Adrenal gland (tissue), 9 donors: ENCODE measurements at regions not wholly inside any gene's neighbourhood (a gene's known extent, or its start where the extent isn't known, plus 50 kb on each side); places are given as distances from the start of the nearest gene placed in this dataset.

ENCODE experiments used
- DNase-seq, 7 donors: peaks; one replicate each; pipeline ENCODE4 v3.0.0-alpha.2; 2019 to 2020
- H3K27ac ChIP-seq, 5 donors: fragments of 200-600 bp; sonication (generic) in 4 of 5; 1 replicate in 3 of 5; 2 replicates in 2 of 5; pipeline versions ENCODE4 v1.5.1 to v1.8.0; 2016 to 2020; ENCODE audit warnings: mild to moderate bottlenecking in 1 of 5
- H3K27me3 ChIP-seq: fragments of 200-600 bp; 2 replicates; pipeline ENCODE4 v1.8.0; 2021
- H3K36me3 ChIP-seq, 2 donors: fragments of 200-600 bp; replicated peaks in 1 of 2; 1 replicate in 1 of 2; 2 replicates in 1 of 2; pipeline versions ENCODE4 v1.5.1 to v1.8.0; 2018 to 2022
- H3K4me1 ChIP-seq, 2 donors: fragments of 200-600 bp; replicated peaks in 1 of 2; 1 replicate in 1 of 2; 2 replicates in 1 of 2; pipeline versions ENCODE4 v1.5.1 to v1.8.0; 2018 to 2021
- H3K4me3 ChIP-seq, 4 donors: fragments of 200-600 bp; sonication (generic) in 3 of 4; one replicate each; pipeline ENCODE4 v1.5.1; 2016 to 2018
- H3K9me3 ChIP-seq, 3 donors: fragments of 200-600 bp; sonication (generic) in 1 of 3; replicated peaks in 1 of 3; 1 replicate in 2 of 3; 2 replicates in 1 of 3; pipeline versions ENCODE4 v1.5.1 to v1.8.0; 2016 to 2021
- CTCF ChIP-seq, 6 experiments: fragments of 450-650 bp in 4 of 6; fragments of 200-600 bp in 2 of 6; sonication (generic) in 1 of 6; IDR thresholded peaks; 1 replicate in 5 of 6; 2 replicates in 1 of 6; pipeline versions ENCODE4 v1.5.1 to v1.8.0; 2016 to 2021; ENCODE audit warnings: antibody characterized with exemption in 6 of 6, mild to moderate bottlenecking in 2 of 6, moderate library complexity in 1 of 6
- POLR2A ChIP-seq, 2 donors: fragments of 450-650 bp; IDR thresholded peaks; one replicate each; pipeline ENCODE4 v1.6.1; 2017; ENCODE audit warnings: antibody characterized with exemption in 2 of 2, mild to moderate bottlenecking in 2 of 2, moderate library complexity in 1 of 2
- WGBS, 4 donors: extraction: QIAGEN DNeasy Blood & Tissue Kit in 2 of 4; methylation state at CpG; one replicate each; pipeline versions ENCODE4 v1.1.5 to v1.1.7; 2013 to 2017; 5-methylcytosine and 5-hydroxymethylcytosine counted together
- intact Hi-C, 2 donors: fragments of 100-400 bp; cut with DNase I; formaldehyde crosslinking; loops; one replicate each; pipeline versions ENCODE4 v1.14.1 to v1.15.0; 2022 to 2023
- donor health status: healthy with polysubstance abuse.
- donor health status: Bipolar disorder and iron deficiency.
- donor health status: DM: yes; HTN: yes; CAD: no.
- donor health status: DM: no; HTN: no; CAD: no.
- donor health status: DM: no; HTN: no; CAD: no.

GRCh38 chr18:42298759-42299675 is 344.0 kb downstream of the PIK3C3 start:
- H3K27ac ChIP-seq = no peak overlapping the region
- 37 to 42% (median 38%) methylated on average over 15 of the region's 15 CpGs for WGBS, 4 donors

DNA sequence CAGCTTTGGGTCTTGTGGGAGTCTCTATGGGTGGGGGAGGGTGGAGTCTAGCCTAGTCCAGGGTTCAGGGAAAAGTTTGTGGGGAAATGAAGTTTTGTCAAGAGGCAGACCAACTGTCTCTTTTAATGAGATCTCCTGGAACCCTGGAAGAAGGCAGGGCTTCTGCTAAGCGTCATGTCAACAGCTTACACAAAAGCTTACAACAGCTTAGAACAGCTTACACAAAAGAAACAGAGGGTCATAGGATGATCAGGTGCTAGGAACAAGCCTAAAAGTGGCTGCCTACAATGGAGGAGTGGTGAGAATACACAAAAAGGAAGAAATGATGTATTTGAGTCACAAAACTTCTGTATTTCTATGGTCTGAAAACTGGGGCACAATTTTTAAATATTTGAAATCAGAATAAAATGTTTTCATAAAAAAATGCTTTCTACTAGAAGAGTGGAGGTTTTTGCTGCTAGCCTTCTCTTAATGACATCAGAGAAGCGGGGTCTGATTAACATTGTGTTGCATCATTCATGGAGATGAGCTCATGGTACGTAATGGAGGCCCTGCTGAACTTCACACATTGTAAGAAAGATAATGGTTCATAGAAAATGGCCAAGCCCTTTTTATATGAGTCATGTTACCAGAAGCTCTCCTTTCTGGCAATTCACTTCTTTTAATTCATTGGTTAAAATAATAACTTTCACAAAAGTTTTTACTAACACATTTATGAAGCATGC is 351.0 kb downstream of the PIK3C3 start:
- Histone ChIP-seq H3K4me3 (no peak overlapping the region), H3K27me3 (no peaks in the 10 kb centered on the region), H3K4me1 (no peaks in the 10 kb centered on the region), H3K9me3 (no peaks in the 10 kb centered on the region), H3K36me3 (no peaks in the 10 kb centered on the region), H3K27ac (no peak overlapping the region)
- DNase-seq = no peak
- WGBS, 4 donors = 75 to 90% (median 87%) methylated on average over 3 of the region's 3 CpGs
- TF ChIP-seq CTCF (IDR thresholded peaks at IDR 0.05) (no peak), POLR2A (IDR thresholded peaks at IDR 0.05) (no peak)
- intact Hi-C loops = loop anchor here in 1 of 2 donors (10.0 kb wide), 1 partner anchor 59 kb away; no protein-coding TSS in a partner anchor

More at GRCh38 chr18:42298759-42299675, 344.0 kb downstream of the PIK3C3 start:
- Histone ChIP-seq H3K4me1 (no peaks in the 10 kb centered on the region), H3K27me3 (no peaks in the 10 kb centered on the region), H3K36me3 (no peaks in the 10 kb centered on the region), H3K9me3 (no peaks in the 10 kb centered on the region), H3K4me3 (peak overlapping the region in 1 of 4 donors; percentile 35)
- TF ChIP-seq CTCF (IDR thresholded peaks at IDR 0.05) = peak; percentile 74 to 91 (median 88)
- no peak for TF ChIP-seq POLR2A (IDR thresholded peaks at IDR 0.05)
- DNase-seq = peak; percentile 67 to 96 (median 85)
- intact Hi-C loops = loop anchor here in 1 of 2 donors (5.0 to 10.0 kb wide), 3 partner anchors 182 to 973 kb away; no protein-coding TSS in a partner anchor

DNA sequence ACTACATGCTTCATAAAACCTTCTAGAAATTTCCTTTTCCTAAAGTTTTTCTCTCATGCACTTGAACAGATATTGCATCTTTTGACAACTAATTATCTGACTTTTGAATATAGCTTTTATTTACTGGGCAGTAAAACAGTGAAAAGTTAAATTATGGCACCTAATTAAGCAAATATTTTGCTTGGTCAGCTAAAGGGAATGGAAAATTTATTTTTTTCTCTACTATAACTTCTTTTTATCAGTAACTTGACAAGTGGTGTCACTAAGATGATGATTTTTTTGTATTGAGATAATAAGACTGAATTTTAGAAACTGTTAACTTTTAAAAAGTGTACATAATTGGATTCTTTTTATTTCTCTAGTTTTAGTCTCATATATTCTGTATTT is 351.6 kb downstream of the PIK3C3 start:
- intact Hi-C loops = loop anchor here in 1 of 2 donors (10.0 kb wide), 1 partner anchor 58 kb away; no protein-coding TSS in a partner anchor
- TF ChIP-seq POLR2A (IDR thresholded peaks at IDR 0.05) (no peak), CTCF (IDR thresholded peaks at IDR 0.05) (no peak)

GRCh38 chr18:42310956-42311355 is 355.9 kb downstream of the PIK3C3 start:
- H3K27ac ChIP-seq = no peak overlapping the region
- no peaks in the 10 kb centered on the region for H3K4me1 ChIP-seq
- H3K9me3 ChIP-seq = no peaks in the 10 kb centered on the region
- no peaks in the 10 kb centered on the region for H3K27me3 ChIP-seq
- 51 to 72% (median 69%) methylated on average over 3 of the region's 3 CpGs for WGBS, 4 donors
- no peak for DNase-seq
- no peak overlapping the region for H3K4me3 ChIP-seq
- TF ChIP-seq CTCF (IDR thresholded peaks at IDR 0.05) (no peak), POLR2A (IDR thresholded peaks at IDR 0.05) (no peak)
- intact Hi-C loops = no loop called here
- no peaks in the 10 kb centered on the region for H3K36me3 ChIP-seq

More for the DNA sequence above, 351.6 kb downstream of the PIK3C3 start:
- DNase-seq = no peak
- H3K4me1 ChIP-seq = no peaks in the 10 kb centered on the region
- no peaks in the 10 kb centered on the region for H3K36me3 ChIP-seq
- H3K9me3 ChIP-seq = no peaks in the 10 kb centered on the region
- no peaks in the 10 kb centered on the region for H3K27me3 ChIP-seq
- no peak overlapping the region for H3K27ac ChIP-seq
- no peak overlapping the region for H3K4me3 ChIP-seq
